Tibial nerve (tissue), 4 donors: ENCODE measurements at regions not wholly inside any gene's neighbourhood (a gene's known extent, or its start where the extent isn't known, plus 50 kb on each side); places are given as distances from the start of the nearest gene placed in this dataset.
"Not testable (repeated sequence)": the region's sequence is repeated elsewhere in the genome, so short reads cannot be mapped to it uniquely, and the experiment has no call there.

Experiments used
- DNase-seq, 2 donors: peaks; one replicate each; pipeline ENCODE4 v3.0.0-alpha.2; 2019; ENCODE audit warnings: low spot score in 2 of 2
- H3K27ac ChIP-seq, 4 donors: fragments of 200-600 bp; sonication (generic) in 3 of 4; one replicate each; pipeline ENCODE4 v1.5.1; 2017 to 2019; ENCODE audit warnings: mild to moderate bottlenecking in 1 of 4
- H3K27me3 ChIP-seq, 2 donors: fragments of 200-600 bp; sonication (generic) in 1 of 2; one replicate each; pipeline versions ENCODE4 v1.5.1 to v1.6.0; 2017 to 2019
- H3K36me3 ChIP-seq, 3 donors: fragments of 200-600 bp; sonication (generic); one replicate each; pipeline ENCODE4 v1.5.1; 2018 to 2019
- H3K4me1 ChIP-seq, 4 donors: fragments of 200-600 bp; sonication (generic) in 3 of 4; one replicate each; pipeline ENCODE4 v1.5.1; 2017 to 2019
- H3K4me3 ChIP-seq, 4 donors: fragments of 200-600 bp; sonication (generic) in 3 of 4; one replicate each; pipeline ENCODE4 v1.5.1; 2017 to 2019; ENCODE audit warnings: mild to moderate bottlenecking in 1 of 4, moderate library complexity in 1 of 4
- H3K9me3 ChIP-seq, 4 donors: fragments of 200-600 bp; sonication (generic) in 3 of 4; one replicate each; pipeline ENCODE4 v1.5.1; 2017 to 2019
- EP300 ChIP-seq, 2 donors: sonication (generic); formaldehyde crosslinking; IDR thresholded peaks; one replicate each; pipeline ENCODE4 v1.6.1; 2017; ENCODE audit warnings: antibody characterized with exemption in 2 of 2, mild to moderate bottlenecking in 1 of 2
- POLR2A ChIP-seq, 2 donors: fragments of 450-650 bp; IDR thresholded peaks; one replicate each; pipeline ENCODE4 v1.6.1; 2017; ENCODE audit warnings: antibody characterized with exemption in 2 of 2, mild to moderate bottlenecking in 2 of 2, moderate library complexity in 2 of 2
- WGBS, 2 donors: methylation state at CpG; one replicate each; pipeline ENCODE4 v1.1.5; 2018; 5-methylcytosine and 5-hydroxymethylcytosine counted together
- TF ChIP-seq, protein P1 (sequence below), 5 experiments: fragments of 200-600 bp in 3 of 5; fragments of 450-650 bp in 2 of 5; sonication (generic) in 3 of 5; IDR thresholded peaks; one replicate each; pipeline ENCODE4 v1.5.1; 2016 to 2019; ENCODE audit warnings: antibody characterized with exemption in 5 of 5, mild to moderate bottlenecking in 3 of 5, moderate library complexity in 2 of 5

DNA sequence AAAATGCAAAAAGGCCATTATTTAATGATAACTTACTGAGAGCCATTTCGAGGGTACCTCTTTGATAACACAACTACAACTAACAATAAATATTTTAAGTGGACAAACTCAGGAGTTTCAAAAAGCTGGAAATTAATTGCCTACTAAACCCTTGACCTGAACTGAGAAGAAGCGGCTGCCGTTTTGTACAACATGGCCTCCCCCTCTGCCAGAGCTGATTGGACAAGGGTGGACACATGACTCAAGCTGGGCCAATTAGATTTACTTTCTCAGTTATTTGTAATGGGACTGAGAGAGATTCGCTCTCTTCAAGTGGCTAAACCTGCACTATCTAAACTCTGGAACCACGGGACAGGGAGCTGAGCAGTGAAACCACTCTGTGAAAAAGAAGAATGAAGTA lies 135.9 kb upstream of the SERPINE2 start:
- no peaks in the 10 kb centered on the region for H3K9me3 ChIP-seq
- no peaks in the 10 kb centered on the region for H3K36me3 ChIP-seq
- H3K27ac ChIP-seq, result no peak overlapping the region
- TF ChIP-seq EP300 (IDR thresholded peaks at IDR 0.05), result no peak
- 95 to 96% methylated on average over 5 of the region's 5 CpGs for WGBS, 2 donors
- H3K4me3 ChIP-seq, result no peak overlapping the region
- H3K4me1 ChIP-seq, result no peaks in the 10 kb centered on the region
- H3K27me3 ChIP-seq, result no peaks in the 10 kb centered on the region
- no peak for DNase-seq

DNA sequence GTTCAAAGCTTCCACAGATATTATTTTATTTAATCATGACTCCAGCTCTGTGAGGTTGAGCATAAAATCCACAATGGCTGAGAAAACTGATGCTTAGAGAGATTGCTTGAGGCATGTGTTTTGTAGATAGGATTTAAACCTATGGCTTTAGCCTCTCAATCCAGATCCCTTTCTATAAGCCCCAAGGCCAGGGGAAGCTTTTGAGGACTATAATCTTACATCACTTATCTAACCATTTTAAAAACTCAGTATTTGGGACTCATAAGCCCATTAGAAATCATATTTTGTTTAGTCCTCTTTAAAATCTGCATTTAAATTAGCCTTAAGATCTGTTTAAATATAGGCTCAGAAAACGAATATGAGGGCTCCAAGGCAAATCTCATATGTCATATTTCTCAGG lies 135.4 kb upstream of the SERPINE2 start:
- 83 to 90% methylated on average over 1 of the region's 1 CpG for WGBS, 2 donors
- DNase-seq, result no peak
- TF ChIP-seq, protein P1, sequence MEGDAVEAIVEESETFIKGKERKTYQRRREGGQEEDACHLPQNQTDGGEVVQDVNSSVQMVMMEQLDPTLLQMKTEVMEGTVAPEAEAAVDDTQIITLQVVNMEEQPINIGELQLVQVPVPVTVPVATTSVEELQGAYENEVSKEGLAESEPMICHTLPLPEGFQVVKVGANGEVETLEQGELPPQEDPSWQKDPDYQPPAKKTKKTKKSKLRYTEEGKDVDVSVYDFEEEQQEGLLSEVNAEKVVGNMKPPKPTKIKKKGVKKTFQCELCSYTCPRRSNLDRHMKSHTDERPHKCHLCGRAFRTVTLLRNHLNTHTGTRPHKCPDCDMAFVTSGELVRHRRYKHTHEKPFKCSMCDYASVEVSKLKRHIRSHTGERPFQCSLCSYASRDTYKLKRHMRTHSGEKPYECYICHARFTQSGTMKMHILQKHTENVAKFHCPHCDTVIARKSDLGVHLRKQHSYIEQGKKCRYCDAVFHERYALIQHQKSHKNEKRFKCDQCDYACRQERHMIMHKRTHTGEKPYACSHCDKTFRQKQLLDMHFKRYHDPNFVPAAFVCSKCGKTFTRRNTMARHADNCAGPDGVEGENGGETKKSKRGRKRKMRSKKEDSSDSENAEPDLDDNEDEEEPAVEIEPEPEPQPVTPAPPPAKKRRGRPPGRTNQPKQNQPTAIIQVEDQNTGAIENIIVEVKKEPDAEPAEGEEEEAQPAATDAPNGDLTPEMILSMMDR (IDR thresholded peaks at IDR 0.05), result no peak
- TF ChIP-seq POLR2A (IDR thresholded peaks at IDR 0.05) (no peak), EP300 (IDR thresholded peaks at IDR 0.05) (no peak)
- no peak overlapping the region for H3K27ac ChIP-seq
- H3K36me3 ChIP-seq, result no peaks in the 10 kb centered on the region
- H3K9me3 ChIP-seq, result no peaks in the 10 kb centered on the region
- no peak overlapping the region for H3K4me3 ChIP-seq
- no peaks in the 10 kb centered on the region for H3K4me1 ChIP-seq
- no peaks in the 10 kb centered on the region for H3K27me3 ChIP-seq

DNA sequence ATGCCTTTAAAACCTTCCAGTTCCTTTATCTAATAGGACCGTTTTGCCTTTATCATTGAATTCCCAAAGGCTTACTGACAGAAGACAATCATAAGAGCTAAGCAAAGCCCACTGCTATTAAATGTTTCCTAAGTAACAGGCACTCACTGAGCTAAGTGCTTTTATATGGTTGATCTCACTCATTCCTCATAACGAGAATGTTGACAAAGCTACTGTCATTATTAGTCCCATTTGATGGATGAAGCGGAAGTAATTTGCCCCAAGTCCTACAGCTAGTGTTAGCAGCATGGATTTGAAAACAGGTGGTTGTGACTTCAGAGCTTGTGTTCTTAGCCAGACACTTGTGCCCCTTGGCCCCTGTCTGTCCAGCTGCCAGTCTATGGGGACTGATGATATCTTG lies 134.8 kb upstream of the SERPINE2 start:
- WGBS, 2 donors, result 69 to 70% methylated on average over 3 of the region's 3 CpGs
- H3K36me3 ChIP-seq, result no peaks in the 10 kb centered on the region
- DNase-seq, result no peak

DNA sequence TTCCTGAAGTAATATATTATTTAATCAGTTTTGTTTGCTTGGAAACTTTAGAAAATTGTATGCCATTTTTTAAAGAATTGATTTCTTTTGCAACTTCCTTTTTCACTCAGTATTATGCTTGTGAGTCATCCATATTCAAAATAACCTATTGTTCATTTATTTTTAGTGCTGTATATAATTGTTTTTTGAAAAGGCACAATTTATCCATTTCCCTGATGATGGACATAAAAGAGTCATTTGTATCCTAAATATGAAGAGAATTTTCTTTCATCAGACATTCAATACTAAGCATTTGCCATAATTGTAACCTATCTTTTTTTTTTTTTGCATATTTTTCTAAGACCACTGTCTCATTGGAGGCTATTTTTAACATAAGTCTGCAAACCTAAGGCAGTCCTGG lies 134.1 kb upstream of the SERPINE2 start:
- no peaks in the 10 kb centered on the region for H3K4me1 ChIP-seq
- H3K4me3 ChIP-seq, result no peak overlapping the region
- H3K27ac ChIP-seq, result no peak overlapping the region
- H3K36me3 ChIP-seq, result no peaks in the 10 kb centered on the region
- TF ChIP-seq EP300 (IDR thresholded peaks at IDR 0.05) (no peak), POLR2A (IDR thresholded peaks at IDR 0.05) (no peak)
- TF ChIP-seq, protein P1 (IDR thresholded peaks at IDR 0.05), result no peak
- no peaks in the 10 kb centered on the region for H3K9me3 ChIP-seq
- no peaks in the 10 kb centered on the region for H3K27me3 ChIP-seq
- DNase-seq, result no peak

More for the DNA sequence above, 134.8 kb upstream of the SERPINE2 start:
- H3K27ac ChIP-seq, result no peak overlapping the region
- TF ChIP-seq, protein P1 (IDR thresholded peaks at IDR 0.05), result no peak
- TF ChIP-seq EP300 (IDR thresholded peaks at IDR 0.05), result no peak
- no peak for TF ChIP-seq POLR2A (IDR thresholded peaks at IDR 0.05)
- H3K4me1 ChIP-seq, result no peaks in the 10 kb centered on the region
- no peaks in the 10 kb centered on the region for H3K27me3 ChIP-seq
- no peaks in the 10 kb centered on the region for H3K9me3 ChIP-seq
- H3K4me3 ChIP-seq, result no peak overlapping the region

DNA sequence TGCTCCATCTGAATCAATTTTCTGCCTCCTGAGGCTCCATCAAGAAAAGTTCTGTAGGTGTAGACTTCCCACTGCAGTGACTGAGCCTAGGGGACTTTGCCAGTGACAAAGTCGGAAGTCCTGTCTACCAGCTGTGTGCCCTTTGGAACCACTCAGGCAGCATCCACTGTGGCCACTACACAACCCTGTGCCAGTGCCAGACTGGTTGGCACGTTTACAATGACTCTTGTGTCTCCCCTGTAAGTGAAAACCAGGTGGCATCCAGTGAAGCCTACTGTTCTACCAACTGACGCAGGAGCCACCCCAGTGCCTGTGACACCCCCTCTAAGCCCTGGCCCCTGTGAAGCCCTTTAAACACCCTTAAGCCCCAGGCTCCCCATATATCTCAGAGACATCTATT lies 132.1 kb upstream of the SERPINE2 start:
- Histone ChIP-seq H3K4me1 (no peaks in the 10 kb centered on the region), H3K36me3 (no peaks in the 10 kb centered on the region), H3K27me3 (no peaks in the 10 kb centered on the region), H3K4me3 (no peak overlapping the region), H3K9me3 (no peaks in the 10 kb centered on the region), H3K27ac (no peak overlapping the region)
- WGBS, 2 donors, result 75 to 84% methylated on average over 3 of the region's 3 CpGs
- TF ChIP-seq EP300 (IDR thresholded peaks at IDR 0.05), result no peak
- TF ChIP-seq, protein P1 (IDR thresholded peaks at IDR 0.05), result no peak
- TF ChIP-seq POLR2A (IDR thresholded peaks at IDR 0.05), result no peak
- no peak for DNase-seq

DNA sequence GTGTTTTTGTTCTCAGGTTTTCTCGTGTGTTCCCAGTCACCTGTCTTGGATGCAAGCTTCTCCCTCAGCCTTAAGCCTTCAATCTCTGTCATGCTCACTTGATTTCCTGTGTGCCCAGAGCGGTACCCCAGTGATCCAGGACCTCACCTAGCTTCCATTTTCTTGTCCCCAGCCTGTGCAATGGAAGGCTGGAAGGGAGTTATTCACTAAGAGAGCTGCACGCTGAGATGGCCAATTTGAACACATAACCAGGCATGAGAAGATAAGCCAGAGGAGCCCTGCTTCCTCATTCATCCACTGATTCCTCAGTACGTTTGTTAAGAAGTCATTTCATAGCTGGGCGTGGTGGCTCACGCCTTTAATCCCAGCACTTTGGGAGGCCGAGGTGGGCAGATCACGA lies 130.8 kb upstream of the SERPINE2 start:
- Histone ChIP-seq H3K4me3 (no peak overlapping the region), H3K27me3 (no peaks in the 10 kb centered on the region), H3K9me3 (no peaks in the 10 kb centered on the region), H3K36me3 (no peaks in the 10 kb centered on the region), H3K4me1 (no peaks in the 10 kb centered on the region), H3K27ac (no peak overlapping the region)
- WGBS, 2 donors, result 88 to 91% methylated on average over 8 of the region's 8 CpGs
- no peak for DNase-seq
- no peak for TF ChIP-seq EP300 (IDR thresholded peaks at IDR 0.05)
- no peak for TF ChIP-seq POLR2A (IDR thresholded peaks at IDR 0.05)
- TF ChIP-seq, protein P1 (IDR thresholded peaks at IDR 0.05), result no peak

DNA sequence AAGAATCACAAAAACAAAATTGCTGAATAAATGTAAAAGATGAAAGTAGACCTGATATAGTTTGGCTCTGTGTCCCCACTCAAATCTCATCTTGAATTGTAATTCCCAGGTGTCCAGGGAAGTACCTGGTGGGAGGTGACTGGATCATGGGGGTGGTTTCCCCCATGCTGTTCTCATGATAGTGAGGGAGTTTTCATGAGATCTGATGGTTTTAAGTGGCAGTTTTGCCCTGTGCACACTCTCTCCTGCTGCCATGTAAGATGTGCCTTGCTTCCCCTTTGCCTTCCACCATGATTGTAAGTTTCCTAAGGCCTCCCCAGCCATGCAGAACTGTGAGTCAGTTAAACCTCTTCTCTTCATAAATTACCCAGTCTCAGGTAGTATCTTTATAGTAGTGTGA lies 128.7 kb upstream of the SERPINE2 start:
- not testable (repeated sequence) for H3K27me3 ChIP-seq, H3K36me3 ChIP-seq, H3K9me3 ChIP-seq, H3K4me1 ChIP-seq, DNase-seq, H3K27ac ChIP-seq, H3K4me3 ChIP-seq
